Right lung (tissue), 2 donors: ENCODE measurements at regions not wholly inside any gene's neighbourhood (a gene's known extent, or its start where the extent isn't known, plus 50 kb on each side); places are given as distances from the start of the nearest gene placed in this dataset.
"Not testable (repeated sequence)": the region's sequence is repeated elsewhere in the genome, so short reads cannot be mapped to it uniquely, and the experiment has no call there.

Experiments used
- DNase-seq, 2 donors: peaks; one replicate each; pipeline ENCODE4 v3.0.0-alpha.2; 2013

- DNase-seq, result no peak
Observed at GRCh38 chr12:131597333-131597732, 113.6 kb upstream of the SFSWAP start.

DNA sequence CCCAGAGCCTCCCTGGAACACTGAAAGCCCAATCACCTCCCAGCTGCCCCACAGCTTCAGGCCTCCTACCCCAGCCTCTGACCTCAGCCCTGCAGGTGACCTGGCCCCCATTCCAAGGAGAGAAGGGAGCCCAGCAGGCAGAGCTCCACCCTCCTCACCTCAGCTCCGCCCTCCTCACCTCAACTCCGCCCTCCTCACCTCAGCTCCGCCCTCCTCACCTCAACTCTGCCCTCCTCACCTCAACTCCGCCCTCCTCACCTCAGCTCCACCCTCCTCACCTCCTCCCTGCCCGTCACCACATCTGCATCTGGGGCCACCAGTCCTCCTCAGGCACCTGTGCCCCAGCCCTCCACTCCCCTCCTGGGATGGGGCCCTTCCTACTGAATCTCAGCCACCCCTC, 112.2 kb upstream of the SFSWAP start:
- DNase-seq, result no peak

DNA sequence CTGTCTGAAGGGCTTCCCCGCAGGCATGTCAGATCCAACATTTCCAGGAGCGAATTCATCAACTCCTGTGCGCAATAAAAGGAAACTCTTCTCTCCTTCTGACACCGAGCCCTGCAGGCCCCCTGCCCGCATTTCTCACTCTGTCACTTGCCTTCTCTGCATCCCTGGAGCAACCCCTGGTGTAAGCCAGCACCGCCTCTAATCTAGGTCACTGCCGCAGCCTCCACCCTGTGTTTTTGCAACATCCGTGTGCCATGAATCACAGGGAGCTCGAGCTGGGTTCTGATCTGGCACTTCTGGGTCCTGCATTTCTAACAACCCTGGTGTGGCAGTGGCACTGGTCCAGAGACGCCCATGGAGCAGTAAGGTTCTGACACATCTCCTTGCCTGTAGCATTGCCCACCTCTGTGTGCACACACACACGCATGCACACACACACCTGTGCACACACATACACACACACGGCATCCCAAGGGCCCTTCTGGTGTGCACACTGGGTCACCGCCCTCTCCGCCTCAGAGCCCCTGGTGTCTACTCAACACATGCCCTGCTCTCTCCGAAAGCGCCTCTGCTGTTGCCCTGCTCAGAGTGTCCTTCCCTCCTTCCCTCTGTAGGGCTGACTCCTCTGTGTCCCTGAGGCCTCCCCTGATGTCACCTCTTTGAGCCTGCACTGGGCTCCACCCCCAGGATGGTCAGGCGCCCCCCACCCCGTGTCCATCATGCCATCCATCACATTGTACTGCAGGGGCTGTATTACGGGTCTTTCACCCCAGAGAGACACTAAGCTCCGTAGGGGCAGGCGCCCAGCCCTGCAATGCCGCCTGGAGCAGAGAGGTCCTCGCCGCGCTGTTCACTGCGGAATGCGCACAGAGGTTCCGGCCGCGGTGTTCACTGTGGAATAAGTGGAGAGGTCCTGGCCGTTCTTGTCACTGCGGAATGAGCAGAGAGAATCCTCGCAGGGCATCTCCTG, 111.4 kb upstream of the SFSWAP start:
- no peak for DNase-seq

DNA sequence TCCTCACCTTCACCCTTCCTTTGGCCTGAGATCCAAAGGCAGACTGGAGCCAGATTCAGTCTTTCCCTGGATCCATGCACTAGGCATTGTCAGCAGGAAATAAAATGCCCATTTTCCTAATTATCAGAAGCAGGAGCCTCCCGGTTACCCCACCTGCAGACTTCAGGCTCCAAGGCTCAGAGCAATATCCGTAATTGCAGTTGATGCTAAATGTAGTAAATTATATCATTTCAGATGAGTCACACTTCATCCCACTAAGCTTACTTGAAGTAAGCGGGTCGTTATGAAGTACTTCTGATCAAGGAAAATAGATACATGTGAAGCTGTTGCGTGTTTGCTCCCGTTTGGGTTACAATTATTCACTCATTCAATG, 110.7 kb upstream of the SFSWAP start:
- no peak for DNase-seq

GRCh38 chr12:131601499-131601898, 109.4 kb upstream of the SFSWAP start:
- not testable (repeated sequence) for DNase-seq

GRCh38 chr12:131603106-131603938, 107.6 kb upstream of the SFSWAP start:
- DNase-seq, result no peak

DNA sequence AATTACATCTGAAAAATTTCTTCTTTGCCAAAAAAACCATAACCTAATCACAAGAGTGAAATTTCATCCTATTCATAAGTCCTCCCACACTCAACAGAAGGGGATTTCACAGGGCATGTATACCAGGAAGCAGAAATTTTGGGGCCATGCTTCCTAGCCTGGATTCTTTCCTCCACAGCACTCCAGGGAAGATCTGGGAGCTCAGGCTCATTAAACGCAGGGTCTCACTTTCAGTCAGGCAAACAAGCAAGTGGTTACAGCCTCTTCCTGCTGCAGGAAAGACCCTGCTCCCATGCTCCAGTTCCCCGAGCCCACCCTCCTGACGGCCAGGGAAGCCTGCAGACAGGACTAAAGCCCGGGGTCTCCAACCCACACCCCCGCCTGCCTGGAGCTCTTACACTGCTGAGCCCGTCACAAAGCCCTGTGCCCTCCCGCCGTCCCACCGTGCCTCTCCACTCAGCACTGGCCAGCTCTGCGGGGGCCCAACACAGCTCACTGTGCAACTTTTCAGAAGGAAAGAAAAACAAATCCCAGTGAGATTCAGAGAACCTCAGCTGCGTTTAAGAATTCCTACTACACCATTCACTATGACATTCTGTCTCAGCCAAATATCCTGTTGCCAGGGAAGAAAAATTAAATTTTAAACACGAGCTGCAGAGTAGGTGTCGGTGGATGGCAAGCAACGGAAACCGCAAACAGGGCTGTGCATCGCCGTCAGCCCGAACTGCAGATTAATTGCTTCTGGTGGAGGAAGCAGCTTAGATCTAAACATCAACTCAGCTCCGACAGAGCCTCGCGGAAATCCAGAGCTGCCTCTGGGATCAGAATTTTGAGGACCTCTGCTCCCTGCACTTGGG, 106.7 kb upstream of the SFSWAP start:
- no peak for DNase-seq

GRCh38 chr12:131604859-131605258, 106.0 kb upstream of the SFSWAP start:
- DNase-seq, result no peak

DNA sequence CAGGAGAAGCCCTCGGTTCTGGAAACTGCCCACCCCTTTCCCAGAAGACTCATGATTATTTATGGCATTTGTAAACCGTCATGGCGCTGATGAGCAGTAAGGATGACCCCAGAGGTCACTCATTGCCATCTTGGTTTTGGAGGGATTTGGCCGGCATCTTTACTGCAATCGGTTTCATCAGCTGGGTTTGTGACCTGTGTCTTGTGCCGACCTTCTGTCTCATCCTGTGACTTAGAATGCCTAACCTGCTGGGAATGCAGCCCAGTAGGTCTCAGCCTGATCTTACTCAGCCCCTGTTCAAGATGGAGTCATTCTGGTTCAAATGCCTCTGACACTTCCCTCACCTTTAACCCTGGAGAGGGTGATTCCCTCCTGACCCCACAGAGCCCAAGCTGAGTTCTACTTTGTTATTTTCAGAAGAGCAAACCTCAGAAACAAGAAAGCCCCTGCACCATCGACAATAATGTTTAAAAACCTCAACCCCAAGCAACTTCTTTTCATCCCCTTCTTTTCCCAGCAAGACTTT, 105.5 kb upstream of the SFSWAP start:
- no peak for DNase-seq

DNA sequence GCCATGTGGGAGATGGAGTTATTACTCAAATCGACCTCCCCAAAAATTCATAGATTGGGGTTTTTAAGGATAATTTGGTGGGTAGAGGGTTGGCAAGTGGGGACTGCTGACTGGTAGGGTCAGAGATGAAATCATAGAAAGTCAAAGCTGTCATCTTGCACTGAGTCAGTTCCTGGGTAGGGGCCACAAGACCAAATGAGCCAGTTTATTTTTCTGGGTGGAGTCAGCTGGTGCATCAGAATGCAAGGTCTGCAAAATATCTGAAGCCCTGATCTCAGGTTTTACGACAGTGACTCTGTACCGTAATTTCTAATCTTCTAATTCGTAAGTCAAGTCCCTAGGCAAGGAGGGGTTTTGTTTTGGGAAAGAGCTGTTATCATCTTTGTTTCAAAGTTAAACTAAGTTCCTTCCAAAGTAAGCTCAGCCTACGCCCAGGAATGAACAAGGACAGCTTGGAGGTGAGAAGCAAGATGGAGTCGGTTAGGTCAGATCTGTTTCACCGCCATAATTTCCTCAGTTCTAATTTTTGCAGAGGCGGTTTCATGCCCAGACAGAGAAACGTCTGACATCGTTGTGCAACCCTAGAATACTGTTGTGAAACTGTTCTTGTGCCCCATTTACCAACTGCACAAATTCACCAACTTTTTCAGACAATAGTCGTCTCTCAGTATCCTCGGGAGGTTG, 104.5 kb upstream of the SFSWAP start:
- no peak for DNase-seq

DNA sequence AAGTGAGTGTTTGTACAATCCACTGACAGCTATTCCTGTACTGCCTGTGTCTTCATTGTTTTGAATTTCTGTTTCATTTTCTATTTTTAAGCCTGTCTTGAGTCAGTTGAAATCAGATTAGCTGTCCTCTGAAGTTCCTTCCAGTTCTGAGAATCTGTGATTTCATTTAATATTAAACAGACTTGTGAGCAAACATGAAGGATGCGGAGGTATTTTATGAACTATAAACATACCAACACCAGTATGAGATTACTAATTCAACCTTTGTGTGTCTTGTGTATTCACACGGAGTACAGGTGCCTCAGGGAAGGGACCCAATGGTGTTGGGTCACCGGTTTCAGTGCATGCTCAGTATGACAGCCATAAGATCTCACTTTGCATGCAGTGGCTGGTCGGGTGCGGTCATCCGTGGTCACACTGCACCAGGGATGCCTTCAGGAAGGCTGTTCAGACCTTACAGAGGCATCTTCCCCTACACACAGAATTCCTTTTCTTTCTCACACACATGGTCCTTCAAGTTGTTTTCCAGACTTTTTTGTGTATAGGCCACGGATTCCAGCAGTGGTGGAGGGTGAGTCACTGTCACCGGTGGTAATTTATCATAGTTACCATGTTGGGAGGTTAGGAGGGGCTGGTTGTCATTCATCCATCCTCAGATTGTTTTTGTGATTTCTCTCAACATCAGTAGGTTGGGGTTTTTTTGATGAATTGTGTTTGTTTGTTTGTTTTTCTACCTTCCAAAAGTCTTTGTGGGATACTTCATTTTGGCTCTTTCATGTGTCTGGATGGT, 103.0 kb upstream of the SFSWAP start:
- no peak for DNase-seq

- DNase-seq, result peak; percentile 28 to 40
Observed at GRCh38 chr12:131608740-131609690, 101.9 kb upstream of the SFSWAP start.

DNA sequence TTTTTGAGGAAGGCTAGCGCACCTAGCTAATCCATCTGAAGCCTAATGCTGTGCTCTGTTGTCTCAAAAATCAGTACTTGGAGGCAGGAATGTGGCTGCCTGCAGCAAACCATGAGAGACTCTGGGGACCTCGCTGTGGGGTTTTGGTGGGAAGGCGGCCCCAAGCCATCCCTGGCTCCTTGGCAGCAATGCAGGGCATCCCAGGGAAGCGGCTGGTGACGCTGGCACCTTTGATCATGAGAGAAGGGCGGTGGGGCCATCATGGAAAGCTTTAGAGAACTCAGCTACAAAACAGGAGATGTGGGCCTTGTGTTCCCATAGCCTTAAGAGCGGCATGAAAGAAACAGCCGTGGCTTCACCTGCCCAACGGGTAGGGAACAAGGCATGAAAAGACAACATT, 101.1 kb upstream of the SFSWAP start:
- DNase-seq, result no peak

- no peak for DNase-seq
Observed at GRCh38 chr12:131610181-131610580, 100.7 kb upstream of the SFSWAP start.

GRCh38 chr12:131610891-131611290, 100.0 kb upstream of the SFSWAP start:
- DNase-seq, result no peak

DNA sequence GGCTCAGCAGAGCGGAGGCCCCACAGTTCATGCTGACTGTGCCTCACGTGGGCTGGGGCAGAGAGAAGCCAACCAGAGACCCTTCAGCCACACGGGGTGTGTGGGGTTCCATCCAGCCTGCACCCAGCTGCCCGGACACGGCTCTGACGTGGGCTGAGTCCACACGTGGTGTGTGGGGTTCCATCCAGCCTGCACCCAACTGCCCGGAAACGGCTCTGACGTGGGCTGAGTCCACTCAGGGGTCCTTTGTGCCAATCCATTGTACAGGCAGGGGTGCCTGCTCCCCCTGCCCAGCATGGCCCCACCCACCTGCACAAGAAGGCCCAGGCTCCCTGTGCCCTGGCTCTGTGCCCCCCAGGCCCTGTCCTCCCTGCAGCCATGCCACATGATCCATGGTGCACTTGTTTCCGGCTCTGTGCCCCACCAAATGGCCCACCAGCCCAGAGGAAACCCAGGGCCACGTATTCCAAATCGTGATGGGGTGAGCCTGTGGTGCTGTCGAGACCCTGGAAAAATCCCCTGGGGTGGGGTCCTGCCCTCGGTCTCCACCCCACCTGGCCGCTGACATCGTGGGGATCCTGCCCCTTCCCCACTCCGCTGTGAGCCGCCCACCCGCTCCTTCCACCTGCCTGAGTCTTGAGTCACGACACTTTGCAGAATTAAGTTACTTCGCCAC, 99.3 kb upstream of the SFSWAP start:
- no peak for DNase-seq

DNA sequence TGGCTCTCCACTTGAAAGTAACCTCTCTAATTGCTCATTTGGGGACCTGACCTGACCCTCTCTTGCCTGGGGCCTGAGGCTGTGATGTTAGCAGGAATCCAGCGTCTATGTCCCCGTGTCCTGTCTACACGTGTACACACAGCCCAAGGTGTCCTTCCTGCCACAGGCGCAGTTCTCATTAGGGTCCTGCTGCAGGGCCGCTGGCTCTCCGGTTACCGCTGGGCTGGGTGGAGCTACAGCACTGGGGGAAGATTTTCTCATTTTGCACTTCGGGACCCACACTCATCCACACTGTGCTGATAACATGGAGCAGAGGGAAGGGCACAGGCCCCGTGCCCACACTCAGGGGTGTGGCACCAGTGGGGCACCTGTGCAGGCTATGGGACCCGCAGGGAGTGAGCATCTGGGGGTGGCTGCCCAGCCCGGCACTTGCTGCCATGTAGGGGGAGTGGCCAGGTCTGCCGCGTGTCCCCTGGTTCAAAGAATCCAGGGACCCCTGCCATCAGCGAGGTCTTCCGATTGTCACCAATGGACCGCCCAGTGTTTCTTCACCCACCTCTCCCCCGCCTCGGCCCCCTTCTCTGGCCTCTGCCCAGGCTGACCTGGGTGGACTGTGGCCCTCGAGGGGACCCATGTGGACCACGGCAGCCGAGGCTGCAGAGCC, 98.7 kb upstream of the SFSWAP start:
- DNase-seq, result no peak

- no peak for DNase-seq
Observed at GRCh38 chr12:131613186-131613585, 97.7 kb upstream of the SFSWAP start.
